Germinal center (tissue), 1 donor: ENCODE measurements at regions not wholly inside any gene's neighbourhood (a gene's known extent, or its start where the extent isn't known, plus 50 kb on each side); places are given as distances from the start of the nearest gene placed in this dataset.
A peak's percentile ranks its signal among the peaks of the same experiment; 100 is the strongest.
"Not testable (repeated sequence)": the region's sequence is repeated elsewhere in the genome, so short reads cannot be mapped to it uniquely, and the experiment has no call there.

Experiments
- DNase-seq: peaks from one replicate; pipeline ENCODE4 v3.0.0; 2012; ENCODE audit warnings: mixed read lengths, low spot score

DNA sequence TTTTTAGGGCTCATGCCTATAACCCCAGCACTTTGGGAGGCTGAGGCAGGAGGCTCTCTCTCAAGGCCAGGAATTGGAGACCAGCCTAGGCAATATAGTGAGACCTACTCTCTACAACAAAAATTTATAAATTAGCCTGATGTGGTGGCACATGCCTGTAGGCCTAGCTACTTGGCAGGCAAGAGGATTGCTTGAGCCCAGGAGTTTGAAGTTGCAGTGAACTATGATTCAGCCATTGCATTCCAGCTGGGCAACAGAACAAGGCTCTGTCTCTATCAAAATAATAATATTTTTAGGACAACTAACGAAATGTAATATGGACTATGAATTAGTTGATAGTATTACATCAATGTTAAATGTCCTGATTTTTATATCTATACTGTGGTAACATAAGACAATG is 68.8 kb upstream of the ARID1A start:
- no peak for DNase-seq

DNA sequence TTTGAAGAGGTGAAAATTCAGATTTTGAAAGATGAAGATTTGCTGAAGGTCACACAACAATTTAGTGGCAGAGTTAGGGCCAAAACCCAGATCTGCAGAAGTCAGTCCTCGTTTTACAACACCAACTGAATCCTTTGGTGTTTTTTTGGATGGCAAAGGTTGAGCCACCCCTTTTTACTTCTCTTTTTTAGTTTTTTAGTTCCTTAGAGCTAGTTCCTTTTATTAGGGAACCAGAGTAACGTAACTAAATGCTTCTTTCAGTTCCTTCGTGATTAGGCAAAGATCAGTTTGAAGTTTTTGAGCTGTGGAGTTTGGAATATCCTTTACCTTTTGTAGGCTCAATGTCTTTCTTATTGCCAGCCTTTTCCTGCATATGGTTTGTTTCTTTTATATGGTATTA is 67.9 kb upstream of the ARID1A start:
- DNase-seq: peak; percentile 55

DNA sequence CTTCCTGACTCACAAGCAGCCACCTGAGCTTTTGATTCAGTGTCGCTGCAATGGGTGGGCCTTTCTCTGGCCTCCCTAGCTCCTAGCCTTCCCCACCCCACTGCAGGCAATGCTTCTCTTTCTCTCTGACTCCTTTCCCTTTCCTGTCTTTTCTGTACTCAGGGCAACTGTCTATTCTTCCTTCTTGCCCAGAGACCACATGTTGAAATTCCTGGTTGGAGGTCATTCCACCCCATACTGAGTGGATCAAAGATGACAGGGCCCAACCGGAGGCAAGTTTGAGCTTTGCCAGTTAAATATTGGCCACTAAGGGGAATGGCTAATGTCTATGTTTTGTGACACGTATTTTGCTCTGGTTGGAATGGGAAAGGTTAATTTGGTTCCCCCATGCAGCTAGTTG is 65.2 kb upstream of the ARID1A start:
- no peak for DNase-seq

GRCh38 chr1:26635800-26636199 is 60.0 kb upstream of the ARID1A start:
- not testable (repeated sequence) for DNase-seq

DNA sequence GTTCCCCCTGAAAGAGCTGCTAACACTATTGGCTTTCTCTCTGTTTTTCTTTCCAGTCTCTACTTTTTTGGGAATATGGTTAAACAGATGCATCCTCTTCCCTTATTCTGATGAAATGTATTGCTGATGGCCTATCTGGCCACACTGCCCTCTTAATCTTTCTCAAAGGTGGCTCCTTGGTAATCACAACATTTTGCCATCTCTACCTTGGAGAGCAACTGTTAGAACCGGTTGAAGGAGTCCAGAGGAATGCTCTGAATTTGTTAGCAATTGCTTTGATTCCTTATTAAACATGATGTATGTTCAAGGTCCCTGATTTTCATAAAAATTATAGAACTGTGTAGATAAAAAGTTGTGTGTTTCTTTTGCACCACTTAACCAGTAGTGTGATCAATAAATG is 50.1 kb upstream of the ARID1A start:
- DNase-seq: no peak
